ENCODE measurements at regions not wholly inside any gene's neighbourhood (a gene's known extent, or its start where the extent isn't known, plus 50 kb on each side); places are given as distances from the start of the nearest gene placed in this dataset.
"Not testable (repeated sequence)": the region's sequence is repeated elsewhere in the genome, so short reads cannot be mapped to it uniquely, and the experiment has no call there.

DNA sequence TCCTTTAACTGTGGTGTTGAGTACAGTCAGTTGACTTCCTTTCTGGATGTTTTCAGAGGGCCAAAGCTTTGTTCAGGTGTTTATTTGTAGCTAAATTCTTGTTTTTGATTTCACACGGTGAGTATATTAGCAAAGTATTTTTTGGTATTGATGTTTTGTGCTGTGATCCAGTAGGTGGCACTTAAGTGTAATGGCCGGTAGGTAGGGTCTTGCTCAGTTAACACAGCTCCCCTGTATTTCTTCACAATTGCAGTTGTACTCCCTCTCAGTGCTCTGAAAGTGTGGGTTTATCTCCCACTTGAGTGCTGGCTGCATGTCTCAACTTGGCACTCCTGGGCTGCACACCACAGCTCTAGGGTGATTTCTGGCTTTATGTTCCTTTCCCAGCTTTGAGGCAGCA, 339.5 kb downstream of the AEBP2 start:
- no peak for DNase-seq

DNA sequence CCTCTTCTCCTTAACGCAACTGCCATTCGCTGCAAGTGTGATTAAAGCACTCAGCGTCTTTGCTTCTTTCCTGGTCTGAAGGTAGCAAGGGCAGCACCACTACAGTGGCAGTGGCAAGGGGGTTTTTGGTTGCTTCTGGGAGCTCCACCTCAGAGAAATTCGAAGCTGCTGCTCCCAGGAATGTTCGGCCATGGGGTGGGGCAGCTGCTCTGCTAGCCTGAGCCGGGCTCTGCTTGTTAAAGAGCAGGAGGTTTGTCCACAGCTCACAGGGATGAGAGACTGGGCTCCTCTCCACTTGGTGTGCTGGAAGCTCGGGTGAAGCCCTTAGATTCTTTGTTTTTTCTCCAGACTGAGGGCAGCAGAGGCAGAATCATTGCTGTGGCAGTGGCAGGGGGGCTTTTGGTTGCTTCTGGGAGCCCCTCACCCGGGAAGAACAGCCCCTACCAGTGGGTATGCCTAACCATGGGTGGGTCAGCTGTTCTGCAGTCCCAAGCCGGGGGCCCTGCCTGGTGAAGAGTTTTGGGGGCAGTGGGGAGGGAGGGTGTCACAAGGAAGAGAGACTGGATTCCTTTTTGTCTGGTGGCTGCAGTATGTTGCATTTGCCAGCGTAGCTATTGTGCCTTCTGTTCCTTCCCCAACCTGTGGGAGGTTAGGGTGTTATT, 340.2 kb downstream of the AEBP2 start:
- DNase-seq: no peak

DNA sequence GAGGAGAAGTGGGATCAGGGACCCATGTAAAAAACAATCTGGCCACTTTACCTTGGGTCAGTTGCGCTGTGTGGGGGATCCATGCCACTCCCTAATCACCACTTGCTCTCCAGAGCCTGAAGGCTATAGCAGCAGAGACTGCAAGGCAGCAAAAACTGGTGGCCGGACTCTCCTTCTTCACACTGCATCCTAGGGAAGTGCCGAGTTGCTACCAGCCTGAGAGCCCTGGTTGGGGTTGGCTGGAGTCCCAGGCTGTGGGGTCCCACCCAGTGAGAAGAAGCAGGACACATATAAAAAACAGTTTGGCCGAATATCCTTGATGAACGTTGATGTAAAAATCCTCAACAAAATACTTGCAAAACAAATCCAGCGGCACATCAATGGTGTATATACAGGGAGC, 341.2 kb downstream of the AEBP2 start:
- no peak for DNase-seq

DNA sequence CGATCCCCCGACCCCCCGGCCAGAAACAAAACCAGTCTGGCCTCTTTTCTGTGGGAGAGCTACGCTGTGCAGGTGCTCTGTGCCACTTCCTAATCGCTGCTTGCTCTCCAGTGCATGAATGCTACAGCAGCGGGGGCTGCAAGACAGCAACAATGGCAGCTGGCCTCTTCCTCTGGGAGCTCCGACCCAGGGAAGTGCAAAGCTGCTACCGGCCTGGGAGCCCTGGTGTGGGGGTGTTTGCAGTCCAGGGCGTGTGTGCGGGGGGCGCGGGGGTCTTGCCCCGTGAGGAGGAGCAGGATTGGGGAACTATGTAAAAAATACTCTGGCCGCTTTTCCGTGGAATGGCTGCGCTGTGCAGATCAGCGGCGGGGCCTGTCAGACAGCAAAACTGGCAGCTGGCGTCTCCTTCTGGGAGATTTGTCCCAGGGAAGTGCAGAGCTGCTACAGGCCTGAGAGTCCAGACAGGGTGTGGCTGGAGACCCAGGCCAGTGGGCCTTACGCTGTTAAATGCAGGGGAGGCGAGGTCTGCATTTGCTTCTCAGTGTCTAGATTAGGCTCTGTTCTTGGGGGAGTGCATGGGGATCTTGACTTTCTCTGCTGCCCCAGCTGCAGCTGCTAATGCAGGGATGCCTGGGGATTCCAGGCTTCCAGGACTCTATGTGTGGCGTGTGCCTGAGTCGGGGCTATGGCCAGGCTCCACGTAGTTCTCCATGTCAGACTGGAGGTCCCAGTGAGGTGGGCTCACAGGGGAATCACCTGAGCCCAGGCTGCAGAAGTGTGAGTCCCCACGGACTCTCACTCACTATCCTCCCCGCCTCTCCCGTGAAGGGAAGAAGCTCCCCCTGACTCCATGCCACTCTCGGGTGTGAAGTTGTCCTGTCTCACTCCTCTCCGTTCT, 344.5 kb downstream of the AEBP2 start:
- DNase-seq: no peak

DNA sequence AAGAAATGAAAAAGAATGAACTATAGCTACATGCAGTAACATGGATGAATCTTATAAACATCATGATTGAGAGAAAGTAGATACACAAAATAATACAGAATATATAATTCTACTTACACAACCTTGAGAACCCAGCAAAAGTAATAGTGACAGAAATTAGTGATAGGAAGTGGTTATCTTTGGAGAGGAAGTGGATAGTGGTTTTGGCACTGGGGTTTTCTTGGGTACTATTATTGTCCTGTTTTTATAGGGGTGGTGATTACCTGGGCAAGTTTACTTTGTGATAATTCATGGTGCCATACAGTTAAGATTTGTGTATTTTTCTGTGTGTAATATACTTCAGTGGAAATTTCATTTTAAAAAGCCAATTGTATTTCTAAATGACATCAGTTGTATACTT, 352.7 kb downstream of the AEBP2 start:
- DNase-seq: no peak

DNA sequence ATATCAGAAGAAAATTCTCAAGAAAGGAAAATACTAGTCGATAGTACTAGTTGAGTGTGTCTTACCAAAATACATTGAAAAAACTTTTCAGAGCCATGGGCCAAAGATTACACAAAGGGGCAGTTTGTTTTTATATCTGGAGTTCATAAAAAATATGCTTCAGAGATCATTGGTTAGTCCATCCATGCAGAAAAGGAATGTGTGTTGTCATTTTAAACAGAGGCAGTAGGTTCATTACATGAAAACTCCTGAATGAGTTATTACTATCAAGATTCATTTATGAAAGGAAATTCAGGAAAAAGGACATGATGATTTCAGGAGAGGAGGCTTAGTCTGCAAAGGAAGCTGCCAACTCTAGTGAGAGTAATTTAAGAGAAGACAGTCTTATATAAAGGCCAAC, 354.8 kb downstream of the AEBP2 start:
- DNase-seq: no peak

DNA sequence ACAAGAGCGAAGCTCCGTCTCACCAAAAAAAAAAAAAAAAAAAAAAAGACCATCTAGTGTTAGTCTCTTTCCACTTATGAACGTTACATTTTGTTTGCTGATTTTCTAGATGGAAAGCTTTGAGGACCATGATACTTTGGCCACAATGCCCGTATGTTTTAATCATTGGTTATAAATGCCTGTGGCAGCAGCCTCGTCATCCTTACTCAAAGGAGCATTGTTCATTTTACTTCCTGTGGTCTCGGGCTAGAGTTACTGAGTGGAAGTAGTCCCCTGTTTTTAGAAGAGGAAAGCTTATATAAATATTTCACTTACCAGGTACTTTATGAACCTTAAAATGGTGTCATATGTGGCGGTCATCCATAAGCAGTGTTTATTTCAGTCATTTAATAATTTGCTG, 359.9 kb downstream of the AEBP2 start:
- no peak for DNase-seq

DNA sequence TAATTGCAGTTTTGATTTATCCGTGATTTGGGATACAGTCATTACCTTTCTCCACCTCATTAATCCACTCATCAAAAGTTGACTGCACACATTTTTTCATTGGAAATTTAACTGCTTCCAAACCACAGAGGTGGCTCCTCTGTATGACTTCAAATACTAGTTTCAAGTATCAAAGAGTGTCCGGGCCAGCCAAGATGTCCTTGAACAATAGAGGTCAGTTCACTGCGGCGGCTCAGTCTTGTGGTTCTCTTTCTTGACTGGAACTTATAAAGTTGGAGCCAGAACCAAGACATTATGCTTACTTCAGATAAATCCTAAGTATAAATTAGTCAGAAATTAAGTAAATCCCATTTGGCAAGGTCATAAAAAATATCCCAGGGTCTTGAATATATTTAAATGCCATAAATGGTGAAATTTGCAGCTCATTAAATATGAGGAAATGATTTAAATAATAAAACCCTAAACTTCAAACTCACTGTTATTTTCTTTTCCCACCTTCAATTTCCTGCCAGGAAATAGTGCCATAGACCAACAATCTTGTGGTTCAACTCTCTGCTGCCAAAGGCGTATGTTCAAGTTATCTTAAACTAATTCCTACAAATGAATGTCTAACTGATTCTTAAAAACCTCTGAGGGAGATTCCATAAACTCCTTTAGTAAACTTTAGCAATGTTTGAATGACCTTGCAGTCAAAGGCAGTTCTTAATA, 360.8 kb downstream of the AEBP2 start:
- DNase-seq: no peak

DNA sequence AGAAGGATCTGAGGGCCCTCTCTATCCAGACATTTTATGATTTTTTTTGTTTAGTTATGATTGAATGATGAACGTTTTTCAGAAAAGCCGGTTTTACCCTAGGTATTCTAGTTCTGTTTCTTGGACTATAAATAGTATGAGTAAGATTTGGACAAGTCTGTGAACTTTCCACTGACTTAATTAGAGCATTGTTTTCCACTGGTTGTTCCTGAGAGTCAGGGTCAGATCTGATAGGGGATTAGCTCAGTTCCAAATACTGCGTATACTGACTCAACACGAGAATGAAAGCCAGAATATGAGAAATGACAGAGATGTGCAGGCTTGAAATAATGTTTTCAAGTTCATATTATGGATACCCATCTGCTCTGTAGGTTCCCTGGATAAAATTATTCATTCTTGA, 361.6 kb downstream of the AEBP2 start:
- DNase-seq: no peak

DNA sequence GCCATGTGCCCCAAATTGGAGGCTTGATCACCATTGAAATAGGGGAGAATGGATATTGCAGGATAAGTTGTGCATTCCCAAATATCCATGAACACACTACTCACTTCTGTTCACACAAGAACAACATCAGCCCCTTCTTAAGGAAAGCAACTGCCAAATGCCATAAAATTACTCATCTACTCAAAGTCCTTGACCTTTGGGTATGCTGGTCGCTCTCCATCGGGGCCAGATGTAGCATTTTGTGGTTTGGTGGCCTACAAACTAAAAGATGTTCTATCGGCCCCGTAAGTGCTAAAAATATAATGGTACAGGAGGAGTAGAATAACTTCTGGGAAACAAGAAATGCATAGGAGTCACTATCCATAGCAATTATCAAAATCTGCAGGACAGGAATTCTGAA, 362.6 kb downstream of the AEBP2 start:
- DNase-seq: no peak

DNA sequence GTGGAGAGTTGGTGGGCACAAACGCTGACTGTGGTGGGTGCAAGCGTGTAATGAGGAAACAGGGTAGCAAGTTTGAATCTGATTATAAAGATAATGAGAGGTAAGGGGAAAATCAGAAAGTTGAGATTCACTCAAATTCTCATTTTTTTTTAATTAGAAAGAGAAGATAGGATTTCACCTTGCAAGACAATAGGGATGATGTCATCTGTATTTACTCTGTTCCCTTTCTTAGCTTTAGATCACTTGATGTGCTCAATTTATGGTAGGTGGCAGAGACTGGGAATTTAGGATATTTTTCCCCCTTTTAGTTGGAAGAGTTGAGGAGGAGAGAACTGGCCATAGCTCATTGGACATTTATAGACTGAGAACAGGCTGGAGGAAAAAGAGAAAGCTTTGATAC, 363.6 kb downstream of the AEBP2 start:
- DNase-seq: no peak

DNA sequence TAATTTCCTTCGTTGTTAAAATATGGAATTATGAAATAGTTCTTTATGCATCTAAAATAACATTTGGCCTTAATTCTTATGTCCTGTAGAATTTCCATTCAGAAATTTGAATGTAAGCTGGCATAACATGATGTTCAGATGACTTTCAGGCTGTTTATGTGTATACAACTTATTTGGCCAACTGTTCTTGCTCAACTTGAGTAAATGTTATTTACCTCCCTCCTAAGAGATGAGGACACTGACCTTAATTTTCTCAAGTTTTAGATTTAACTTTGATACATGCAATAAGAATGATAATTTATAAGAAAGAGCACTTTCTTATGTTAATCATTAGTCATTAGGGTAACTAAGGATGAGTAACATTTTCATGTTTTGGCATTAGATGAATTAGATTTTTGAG, 365.4 kb downstream of the AEBP2 start:
- no peak for DNase-seq

DNA sequence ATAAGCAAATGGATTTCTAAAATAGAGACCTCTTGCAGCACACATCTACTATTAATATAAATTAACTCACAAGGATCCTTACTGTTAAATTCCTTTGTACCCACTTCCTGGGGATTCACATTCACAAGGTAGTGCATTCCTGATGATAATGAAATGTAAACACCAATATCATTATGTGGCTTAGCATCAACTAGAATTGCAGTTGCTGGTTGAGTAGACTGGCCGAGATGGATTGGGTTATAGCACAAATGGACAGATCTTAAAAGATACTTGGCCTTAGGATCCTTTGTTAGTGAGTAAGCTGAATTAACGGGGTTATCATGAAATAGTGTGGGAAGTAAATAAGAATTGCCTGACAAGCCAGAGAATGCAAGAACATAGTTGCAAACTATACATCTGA, 369.1 kb downstream of the AEBP2 start:
- DNase-seq: no peak

DNA sequence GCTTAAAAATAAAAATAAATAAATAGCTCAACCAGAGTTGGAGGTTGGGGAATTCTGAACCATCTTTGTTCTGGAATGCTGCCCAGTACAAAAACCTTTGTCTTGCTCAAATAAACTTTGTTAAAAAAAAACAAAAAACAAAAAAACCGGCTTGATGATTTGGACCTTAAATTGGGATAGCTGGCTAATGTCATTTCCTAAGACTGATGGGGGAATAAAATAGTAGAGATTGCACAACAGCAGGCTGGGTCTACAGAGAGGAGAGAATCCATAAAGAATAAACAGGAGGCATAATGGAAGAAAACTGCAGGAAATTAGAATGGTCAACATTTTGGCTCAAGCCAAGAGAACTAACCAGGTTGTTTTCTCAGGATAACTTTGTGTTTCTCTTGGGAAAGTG, 370.9 kb downstream of the AEBP2 start:
- DNase-seq: no peak

DNA sequence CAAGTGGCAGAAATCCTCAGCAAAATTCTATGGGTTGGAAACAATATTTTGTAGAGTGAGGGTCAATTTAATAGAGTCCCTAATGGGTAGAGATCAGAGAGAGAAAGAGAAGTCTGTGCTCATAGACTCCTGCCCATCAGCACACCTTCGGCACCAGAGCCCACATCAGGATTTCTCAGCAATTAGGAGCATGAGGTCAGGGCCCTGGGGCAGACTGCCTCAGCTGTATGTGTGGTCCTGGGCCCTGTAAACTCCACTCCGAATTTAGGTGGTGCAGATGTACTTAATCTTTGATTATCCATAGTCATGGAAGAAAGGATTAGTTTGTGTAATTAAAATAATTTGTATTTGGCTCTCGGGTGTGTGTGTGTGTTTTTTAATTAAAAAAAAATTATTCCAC, 372.6 kb downstream of the AEBP2 start:
- no peak for DNase-seq

DNA sequence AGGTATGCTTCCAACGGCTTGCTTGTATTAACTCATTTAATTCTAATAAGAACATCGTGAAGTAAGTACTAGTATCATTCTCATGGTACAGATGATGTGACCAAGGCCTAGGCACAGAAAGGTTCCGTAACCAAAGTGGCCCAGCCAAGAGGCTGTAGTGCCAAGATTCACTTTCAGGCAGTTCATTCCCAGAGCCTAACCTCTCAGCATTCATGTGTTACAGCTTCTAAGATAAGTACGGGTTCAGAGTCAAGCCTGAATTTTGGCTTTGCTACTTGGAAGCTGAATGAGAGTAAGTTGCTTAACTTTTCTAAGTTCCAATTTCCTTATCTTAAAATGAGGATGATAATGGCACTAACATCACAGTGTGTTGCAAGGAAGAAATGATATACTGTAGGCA, 379.9 kb downstream of the AEBP2 start:
- DNase-seq: no peak

DNA sequence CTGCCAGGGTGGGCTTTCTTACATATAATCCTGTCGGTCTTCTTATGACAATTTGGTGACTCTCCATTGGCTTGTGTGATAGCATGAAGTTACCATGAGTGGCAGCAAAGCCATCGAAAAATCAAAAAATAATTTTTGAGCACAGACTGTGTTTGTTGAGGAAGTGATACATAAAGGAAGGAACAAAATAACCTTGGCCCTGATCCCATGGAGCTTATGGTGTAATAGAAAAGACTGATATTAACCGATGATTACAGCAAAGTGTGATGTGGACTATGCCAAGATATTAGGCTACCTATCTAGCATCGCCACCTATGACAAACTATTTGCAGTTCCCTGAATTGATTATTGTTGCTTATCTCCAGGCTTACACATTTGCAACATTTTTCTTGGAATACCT, 383.2 kb downstream of the AEBP2 start:
- DNase-seq: no peak

DNA sequence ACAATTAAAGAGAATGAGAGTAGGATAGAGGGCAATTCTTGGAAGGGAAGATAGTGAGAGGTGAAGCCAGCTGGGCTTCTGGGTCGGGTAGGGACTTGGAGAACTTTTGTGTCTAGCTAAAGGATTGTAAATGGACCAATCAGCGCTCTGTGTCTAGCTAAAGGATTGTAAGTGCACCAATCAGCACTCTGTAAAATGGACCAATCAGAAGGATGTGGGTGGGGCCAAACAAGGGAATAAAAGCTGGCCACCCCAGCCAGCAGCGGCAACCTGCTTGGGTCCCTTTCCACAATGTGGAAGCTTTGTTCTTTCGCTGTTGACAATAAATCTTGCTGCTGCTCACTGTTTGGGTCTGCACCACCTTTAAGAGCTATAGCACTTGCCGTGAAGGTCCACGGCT, 384.0 kb downstream of the AEBP2 start:
- DNase-seq: not testable (repeated sequence)

DNA sequence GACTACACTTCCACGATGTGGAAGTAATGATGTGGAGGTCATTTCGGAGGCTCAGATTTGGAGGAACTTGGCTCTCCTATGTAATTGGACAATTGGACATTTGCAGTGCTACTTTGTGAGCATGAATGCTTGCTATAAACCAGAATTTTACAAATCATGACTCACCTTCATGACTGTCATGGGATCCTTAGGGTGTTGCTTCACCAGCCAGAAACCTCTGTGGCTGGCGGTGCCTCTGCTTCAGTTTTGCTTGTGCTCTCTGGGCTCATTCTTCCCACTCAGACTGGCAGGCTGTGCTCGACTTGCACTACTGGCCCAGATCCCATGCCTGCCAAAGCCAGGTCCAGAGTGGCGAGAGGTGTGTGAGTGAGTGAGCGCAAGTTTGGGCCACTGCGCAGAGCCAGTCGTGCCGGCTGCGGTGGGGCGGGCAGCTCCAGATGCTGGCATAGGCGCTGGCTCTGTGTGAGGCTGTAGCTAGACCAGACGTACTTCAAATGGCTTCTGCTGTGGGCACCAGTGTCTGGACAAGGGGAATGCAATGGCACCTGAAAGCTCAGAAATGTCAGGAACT, 387.8 kb downstream of the AEBP2 start:
- no peak for DNase-seq

DNA sequence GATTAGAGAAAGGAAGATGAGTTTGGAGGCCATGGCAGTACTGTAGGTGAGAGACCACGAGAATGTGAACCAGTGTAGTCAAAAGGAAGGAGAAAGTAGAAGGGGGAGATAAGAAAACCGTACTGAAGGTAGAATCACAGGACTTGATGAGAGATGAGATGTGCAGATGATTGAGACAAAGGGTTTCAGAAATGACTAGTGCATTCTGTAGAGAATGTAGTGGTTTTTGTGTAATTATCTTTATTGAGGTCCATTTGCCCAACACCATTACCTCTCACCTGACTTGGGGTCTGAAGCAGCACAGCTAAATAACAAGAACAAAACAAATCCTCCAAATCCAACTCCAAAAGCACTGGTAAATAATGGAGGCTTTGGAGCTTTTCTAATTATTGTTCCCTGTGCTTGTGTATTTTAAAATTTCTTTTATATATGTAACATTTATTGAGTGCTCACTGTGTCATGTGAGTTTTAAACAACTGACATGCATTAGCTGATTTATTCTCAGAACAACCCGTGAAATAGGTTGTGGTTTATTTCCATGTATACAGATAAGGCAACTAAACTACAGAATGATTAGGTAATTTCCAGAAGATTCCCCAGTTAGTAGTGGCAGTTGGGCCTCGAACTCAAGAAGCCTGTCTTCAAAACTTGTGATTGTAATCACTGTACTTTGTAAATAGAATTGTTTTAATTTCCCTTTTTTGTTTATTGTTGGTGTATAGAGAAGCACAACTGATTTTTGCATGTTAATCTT, 390.0 kb downstream of the AEBP2 start:
- DNase-seq: no peak

DNA sequence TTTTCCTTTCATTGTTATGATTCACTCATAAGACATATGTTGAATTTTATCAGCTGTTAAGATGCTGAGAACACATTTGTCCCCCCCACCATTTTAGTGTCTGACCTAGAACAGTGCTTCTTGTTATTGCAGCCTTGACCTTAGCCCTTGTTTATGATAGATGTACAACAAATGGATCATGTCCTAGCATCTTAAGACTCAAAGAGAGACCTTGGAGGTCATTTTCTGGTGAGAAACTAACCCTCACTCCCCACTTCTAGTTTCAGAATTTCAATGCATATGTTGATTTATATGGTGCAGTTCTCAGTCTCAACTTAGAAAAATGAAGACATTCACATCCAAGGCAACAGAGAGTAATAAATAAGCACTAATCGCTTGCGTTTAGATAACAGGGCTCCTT, 391.2 kb downstream of the AEBP2 start:
- DNase-seq: no peak

DNA sequence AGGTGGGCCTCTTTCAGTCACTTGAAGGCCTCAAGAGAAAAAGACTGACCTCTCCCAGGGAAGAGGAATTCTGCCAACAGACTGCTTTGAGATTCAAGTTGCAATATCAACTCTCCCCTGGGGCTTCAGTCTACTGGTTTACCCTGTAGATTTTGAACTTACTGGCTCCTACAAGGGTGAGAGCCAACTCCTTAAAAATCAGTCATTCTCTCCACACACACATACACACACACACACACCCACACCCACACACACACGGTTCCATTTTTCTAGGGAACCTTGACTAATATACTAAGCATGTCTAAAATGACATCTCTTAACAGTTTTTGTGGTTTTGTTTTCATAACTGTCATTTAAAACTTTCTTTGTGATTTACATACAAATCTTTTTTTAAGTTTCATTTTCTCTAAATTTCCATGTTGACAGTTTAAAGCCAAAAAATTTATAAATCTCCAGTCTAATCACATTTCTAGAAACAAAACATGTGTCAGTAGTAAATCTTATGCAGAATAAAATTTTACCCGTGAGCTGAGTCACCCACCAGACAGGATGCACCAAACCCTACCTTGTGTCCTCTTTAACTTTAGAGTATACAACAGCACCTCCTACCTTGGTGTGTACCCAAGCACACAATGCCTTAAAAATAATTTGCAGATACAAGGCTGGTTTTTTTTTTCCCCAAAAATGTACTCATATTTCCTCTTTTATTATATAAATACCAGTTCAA, 394.6 kb downstream of the AEBP2 start:
- DNase-seq: no peak
